GM18502 (cell line): ENCODE measurements at regions not wholly inside any gene's neighbourhood (a gene's known extent, or its start where the extent isn't known, plus 50 kb on each side); places are given as distances from the start of the nearest gene placed in this dataset.
A peak's percentile ranks its signal among the peaks of the same experiment; 100 is the strongest.

Experiments used
- ATAC-seq: cut with Tn5 transposase; IDR thresholded peaks from one replicate; pipeline ENCODE4 v1.9.1; 2021; ENCODE audit warnings: mild to moderate bottlenecking; ENCODE audit not compliant: unreplicated experiment, poor library complexity

DNA sequence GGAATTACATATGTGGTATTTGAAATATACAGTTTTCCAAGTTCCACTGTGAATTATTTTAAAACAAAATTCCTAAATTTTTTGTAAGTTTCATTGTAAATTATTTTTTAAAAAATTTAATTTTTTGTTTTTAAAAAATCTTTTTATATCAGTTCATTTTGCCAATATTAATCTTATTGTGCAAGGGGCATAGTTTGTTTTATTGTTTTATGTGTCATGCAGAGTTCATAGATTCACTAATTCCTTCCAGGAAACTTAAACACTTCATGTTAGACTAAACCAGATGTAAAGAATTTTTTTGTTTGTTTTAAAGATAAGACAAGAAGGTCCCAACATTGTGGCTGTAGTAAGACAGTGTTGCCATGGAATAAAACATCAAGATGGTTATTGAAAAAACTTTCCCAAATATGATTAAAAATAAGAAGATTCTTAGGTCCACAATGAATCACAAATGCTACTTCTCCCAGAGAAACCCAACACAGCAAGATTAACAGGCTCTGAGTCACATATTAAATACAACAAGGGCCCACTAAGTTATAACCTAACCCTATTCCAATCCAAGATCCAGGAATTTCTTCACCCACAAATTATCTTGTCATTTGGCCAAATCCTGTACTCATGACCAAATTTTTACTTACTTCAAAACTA lies 464.7 kb upstream of the IGFBP3 start:
- no peak for ATAC-seq

DNA sequence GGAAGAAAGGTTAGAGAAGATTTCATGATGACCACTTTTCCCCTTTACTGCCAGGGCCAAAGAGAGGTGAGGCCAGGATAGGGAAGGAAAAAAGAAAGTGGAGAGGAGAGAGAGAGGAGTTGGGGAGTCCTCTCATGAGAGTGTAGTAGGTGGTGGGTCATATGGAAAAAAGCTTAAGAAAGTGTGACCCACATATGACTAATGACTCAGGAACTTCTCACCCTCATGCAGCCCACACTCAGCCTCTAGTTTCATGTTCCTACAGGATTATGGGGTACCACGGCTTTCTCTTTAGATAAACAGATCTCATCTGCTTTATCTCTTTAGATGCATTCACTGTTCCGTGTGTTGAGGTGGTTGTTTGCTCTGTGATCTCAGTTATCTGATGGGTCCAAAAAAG lies 462.5 kb upstream of the IGFBP3 start:
- no peak for ATAC-seq

DNA sequence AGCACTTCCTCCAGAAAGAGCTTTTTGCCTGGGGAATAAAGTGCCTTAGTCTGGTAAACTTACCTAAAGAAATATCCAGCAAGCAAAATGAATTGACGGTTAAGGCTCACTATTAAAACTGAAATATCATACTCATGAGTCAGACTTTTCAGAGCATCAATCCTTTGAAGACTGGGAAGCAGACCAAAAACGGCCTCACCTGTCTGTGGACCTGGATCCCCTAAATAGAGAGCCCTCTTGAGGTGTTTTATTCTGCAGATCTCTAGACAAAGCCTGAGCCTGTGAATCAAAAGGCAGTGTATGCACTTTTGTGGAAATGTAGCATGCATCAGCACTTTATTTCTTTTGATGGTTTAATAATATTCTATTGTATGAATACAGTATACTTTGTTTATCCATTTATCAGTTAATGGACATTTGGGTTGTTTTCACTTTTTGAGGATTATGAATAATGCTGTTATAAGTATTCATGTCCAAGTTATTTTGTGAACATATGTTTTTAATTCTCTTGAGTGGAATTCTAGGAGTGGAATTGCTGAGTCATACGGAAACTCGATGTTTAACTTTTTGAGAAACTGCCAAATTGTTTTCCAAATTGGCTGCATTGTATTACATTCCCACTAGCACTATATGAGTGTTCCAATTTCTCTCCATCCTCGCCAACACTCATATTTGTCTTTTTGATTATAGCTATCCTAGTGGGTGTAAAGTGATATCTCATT lies 449.0 kb upstream of the IGFBP3 start:
- no peak for ATAC-seq

DNA sequence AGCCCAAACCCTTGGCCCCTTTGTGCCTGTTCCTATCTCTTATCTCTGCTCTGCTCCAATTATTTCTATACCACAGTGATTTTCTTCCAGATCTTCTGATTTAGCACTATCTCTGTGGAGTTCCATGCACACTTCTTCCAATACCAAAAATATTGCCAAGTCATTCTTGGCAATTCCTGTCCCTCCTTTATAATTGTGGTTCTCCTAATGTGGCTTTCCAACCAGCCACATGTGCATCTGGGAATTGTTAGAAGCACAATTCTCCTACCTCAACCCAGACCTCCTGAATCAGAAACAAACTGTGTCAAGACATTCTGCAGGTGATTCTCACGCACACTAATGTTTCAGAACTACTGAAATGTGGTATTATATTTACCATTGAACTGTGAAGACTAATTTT lies 447.8 kb upstream of the IGFBP3 start:
- ATAC-seq, result no peak

DNA sequence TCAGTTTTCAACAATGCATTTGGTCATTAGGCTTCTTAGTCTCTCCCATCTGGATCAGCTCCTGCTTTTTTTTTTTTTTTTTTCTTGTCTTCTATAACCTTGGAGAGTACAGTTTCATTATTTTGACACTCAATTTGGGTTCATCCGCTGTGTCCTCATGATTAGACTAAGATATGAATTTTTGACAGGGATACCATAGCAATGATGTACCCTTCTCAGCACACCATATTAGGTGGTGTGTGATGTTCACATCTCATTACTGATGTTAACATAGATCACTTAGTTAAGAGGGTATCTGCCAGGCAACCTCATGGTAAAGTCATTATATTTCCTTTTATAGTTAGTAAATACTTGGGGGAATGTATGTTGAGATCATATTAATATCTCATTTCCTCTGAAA lies 445.5 kb upstream of the IGFBP3 start:
- no peak for ATAC-seq

DNA sequence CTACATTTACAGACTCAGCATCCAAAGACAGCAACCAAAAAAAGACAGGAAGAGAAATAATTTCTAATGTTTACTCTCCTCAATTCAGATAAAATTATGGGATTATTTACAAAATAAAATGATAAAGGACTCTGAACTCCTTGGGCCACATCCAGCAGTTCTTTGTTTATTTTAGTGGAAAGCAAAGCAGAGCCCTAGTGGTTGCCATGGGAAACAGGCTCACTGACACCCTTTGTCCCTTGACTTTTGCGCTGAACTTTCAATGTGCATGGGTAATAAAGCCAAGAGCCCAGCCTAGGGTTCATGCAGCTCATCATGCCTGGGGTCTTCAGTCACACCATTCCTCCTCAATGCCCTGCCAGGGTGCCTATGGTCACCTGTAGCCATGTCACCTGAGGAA lies 442.6 kb upstream of the IGFBP3 start:
- ATAC-seq, result no peak

DNA sequence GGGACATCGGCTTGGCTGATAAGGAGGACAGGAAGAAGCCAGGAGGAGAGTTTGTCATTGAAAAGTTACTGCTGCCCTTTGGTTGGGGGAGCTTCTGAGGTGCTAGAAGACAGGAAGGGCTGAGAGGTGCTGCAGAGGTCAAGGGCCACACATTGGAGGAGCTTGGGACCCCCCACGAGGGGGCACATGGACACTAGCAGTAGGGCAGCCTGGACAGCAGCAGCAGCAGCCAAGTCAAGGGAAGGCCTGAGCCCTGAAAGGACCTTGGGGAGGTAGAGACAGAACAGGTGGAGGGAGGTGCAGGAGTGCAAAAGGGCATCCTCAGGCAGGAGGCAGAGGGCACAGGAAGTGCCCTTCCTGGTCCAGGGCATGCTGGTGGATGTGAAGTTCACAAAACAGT lies 439.7 kb upstream of the IGFBP3 start:
- ATAC-seq, result no peak

DNA sequence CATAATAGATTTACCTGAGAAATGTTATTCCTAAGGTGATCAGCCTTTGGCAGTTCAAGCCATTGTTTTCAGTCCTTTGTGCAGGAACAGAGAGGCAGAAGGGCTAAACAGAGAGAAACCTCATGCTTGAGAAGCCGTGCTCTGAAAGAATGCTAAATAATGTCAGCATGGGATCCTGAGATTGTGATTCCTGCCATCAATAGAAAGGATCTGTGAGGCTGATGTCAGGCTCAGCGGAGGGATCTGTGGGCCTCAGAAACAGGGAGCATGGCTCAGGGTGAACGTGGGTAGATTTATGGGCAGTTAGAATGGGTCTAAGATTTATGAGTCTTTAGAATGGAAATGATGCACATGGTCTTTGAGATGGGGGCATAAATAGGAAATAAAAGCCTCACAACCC lies 439.2 kb upstream of the IGFBP3 start:
- ATAC-seq, result no peak

DNA sequence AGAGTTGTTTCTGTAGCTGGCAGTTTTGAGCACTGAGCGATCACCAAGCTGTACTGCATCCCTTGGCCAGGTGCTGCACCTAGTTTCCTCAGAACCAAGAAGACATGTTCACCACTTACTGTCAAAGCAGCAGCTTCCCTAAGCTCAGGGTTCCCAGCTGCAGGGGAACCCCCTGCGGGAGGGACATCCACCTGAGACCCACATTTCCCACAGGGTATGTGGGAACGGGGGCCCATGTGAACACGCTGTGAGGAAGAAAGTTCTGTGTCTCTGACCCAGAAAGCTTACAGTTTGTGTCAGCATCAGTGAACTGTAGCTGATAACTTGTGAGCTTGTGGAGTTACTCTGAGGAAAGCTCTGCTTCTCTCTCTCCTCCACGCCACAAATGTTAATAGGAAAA lies 436.8 kb upstream of the IGFBP3 start:
- ATAC-seq, result no peak

DNA sequence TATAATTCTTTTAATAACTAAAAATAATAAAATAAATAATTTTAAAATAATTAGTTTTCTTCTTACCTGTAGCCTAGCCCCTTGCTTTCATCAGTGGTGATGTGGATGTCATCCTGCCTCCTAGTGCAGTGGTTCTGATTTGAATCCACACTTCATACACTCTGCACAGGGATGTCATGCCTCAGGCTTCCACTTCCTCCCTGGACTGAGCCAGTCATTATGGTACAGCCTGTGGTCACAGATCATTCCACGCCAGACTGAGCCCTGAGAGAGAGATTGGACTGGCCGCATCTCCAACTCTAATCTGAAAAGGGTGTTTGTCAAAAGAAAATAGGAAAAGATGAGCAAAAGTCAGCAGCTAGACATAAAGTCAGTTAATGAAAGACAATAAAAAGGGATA lies 436.2 kb upstream of the IGFBP3 start:
- ATAC-seq, result peak; percentile 71

DNA sequence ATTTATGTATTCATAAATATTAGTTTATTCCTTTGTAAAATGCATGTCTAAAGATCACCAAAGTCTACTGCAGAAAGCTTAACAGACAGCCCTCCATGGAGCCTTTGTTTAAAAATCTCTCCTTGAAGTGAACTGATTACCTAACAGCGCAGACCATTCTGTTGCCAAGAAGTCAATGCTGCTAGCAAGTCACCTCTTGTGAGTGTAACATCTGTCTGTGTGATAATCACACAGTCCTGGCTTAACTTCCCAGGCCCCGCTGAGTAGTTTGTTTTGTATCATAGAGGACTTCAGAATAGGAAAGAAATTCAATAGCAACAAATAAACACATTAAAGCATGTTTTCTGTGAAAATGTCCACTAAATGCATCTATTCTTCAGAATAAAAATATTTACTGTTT lies 435.3 kb upstream of the IGFBP3 start:
- ATAC-seq, result no peak

DNA sequence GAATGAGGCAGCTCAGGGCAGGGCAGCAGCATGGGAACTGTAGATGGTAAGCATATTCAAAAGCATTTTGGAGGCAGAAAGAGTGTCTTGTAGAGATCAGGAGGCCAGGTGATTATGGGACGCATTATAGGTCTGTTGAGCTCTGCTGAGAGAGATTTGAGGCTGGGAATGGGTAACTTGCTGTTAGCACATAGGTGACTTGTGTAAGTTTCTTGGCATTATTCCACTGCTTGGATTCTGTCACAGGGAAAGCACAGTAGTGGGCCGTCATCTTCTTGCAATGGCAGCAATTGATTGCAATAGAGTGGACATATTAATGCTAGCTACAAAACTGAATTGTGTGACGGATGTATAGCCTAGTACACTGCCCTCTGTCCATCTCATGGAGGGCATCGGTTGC lies 434.3 kb upstream of the IGFBP3 start:
- ATAC-seq, result no peak

DNA sequence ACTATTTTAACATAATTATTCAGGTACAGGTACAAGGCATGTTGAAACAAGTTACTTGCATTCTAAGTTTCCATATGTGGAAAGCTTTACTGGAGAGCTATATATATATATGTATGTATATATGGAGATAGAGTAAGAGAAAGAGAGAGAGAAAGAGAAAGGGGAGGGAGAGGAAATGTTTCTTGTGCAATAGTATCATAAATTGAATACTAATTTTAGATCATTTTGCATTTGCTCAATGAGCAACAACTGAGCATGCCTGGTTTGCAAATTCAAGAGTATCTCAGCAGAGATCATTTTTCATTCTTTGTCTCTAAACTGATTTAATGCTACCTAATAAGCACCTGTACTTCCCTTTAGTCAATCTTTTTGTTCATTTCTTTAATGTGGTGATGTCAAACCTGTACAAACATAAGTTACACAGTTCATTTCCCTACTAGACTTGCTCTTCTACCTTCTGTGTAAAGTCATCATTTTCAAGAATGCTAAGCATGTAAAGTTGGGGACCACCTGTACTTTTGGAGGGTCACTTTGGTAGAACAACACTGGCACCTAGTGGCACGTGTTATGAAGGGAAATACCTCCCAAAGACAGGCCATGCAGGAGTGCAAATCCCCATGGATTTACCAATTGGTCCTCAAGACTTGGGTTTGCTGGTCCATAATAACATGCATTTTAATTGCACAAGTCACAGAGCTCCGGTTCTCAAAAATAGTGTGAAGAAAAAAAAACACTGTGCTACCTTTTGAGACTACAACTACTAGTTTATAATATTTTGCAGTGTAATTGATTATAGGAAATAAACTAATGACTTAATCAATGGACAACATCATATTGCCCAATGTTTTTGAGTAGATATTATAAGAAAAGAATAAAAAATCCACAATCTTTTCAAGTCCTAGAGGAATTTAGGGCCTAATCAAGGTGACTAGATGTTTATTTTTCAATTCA lies 431.2 kb upstream of the IGFBP3 start:
- no peak for ATAC-seq

DNA sequence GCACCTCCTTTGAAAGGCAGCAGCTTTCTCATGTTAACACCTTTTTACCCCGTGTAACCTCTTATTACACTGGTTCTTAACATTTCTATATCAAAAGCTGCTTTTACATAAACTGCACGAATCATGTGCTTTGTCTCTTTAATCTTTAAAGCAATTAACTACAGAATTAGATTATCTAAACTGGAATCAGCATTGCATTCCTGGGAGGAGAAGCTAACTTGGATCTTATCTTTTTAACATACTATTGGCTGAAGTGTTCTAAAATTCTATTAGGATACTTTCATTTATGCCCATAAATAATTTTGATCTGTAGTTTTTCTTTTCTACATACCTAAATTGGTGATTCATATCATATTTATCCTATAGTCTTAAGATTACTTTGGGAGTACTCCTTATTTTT lies 428.4 kb upstream of the IGFBP3 start:
- no peak for ATAC-seq

DNA sequence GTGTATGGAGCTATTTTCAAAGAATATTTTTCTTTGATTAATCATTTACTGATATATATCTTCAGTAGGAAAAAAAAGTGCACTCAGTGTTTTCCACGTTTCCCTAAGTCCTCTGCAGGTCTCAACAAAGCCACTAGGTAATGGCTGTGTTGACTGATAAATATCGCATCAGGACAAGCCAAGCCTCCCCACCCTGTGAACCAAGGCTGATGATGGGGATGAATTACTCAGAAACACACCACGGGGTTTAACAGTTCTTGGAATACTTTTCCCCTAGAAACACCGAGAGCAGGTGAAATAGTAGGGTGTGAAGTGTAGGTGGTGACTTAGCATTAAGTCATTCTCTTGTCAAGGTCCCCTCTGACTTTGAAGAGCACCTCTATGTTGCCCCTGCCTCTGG lies 423.5 kb upstream of the IGFBP3 start:
- ATAC-seq, result no peak

DNA sequence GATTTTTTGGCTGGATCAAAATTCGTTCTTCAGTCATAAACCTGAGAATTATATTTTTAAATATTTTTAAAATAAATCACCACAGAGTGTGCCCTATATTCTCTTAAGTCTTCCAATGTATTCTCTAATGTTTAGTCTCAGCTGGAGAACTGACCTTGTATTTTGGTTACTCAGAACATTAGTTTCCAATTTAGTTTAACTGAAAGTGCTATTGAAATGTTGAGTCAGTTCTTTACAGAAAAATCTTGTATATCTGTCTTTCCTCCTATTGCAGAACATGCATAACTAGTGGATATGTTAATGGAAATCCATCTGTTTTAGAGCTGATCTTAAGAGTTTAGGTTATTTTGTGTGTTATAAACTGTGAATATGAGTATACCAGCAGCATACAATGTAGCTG lies 422.7 kb upstream of the IGFBP3 start:
- no peak for ATAC-seq

DNA sequence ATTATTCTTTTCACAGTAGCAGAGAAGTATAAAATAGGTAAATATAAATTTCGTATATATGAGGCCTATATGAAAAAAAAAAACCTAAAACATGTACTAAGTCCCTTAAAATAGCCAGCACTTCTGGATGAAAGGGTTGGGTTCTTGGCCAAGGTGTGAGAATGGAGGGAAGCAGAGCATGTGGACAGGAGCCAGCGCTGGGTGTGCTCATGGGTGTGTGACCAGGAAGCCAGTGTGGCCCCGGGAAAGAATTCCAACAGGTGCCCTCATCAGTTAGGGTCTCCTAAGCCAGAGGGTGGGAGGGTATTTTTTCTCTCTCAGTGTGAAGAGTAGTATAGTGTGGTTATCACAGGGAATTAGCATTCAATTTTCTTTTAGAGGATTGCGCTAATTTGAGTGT lies 401.9 kb upstream of the IGFBP3 start:
- ATAC-seq, result no peak

DNA sequence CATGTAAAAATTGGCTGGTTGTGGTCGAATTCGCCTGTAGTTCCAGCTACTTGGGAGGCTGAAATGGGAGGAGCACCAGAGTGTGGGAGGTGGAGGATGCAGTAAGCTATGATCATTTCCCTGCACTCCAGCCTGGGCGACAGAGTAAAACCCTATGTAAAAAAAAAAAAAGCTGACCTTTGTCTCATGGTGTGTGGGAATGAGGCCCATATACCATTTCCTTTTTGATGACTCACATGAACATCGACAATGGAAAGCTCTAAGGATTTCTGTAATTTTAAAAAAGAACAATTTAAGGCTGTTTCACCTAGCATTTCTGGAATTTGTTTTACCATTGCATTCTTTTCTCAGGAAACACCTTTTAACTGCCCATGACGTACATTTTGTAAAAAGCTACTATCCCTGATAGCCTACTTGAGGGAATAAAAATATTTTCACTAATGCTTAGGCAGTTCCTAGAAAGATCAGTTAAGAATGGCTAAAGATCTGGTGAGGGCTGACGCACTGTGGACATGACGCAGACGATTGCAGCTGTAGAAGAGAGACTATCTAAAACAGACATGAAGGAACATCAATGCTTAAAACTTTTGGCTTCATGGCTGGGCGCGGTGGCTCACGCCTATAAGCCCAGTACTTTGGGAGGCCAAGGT lies 400.6 kb upstream of the IGFBP3 start:
- no peak for ATAC-seq

DNA sequence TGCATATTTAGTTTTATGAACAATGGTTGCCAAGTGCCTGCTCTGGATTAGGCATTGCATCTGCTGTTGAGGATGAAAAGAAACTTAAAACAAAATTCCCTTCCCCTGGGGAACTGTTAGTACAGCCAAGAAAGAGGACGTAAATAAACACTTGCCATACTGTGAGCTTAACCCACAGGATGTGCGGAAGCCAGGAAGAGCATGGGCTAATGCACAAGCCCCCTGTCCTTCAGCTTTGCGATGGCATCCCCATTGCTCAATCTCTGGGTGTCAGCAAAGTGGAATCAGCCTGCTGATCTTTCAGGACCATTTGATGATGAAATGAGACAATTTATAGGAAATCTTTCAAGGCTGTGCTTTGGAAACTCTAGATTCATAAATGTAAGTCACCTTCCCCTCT lies 399.9 kb upstream of the IGFBP3 start:
- ATAC-seq, result no peak

DNA sequence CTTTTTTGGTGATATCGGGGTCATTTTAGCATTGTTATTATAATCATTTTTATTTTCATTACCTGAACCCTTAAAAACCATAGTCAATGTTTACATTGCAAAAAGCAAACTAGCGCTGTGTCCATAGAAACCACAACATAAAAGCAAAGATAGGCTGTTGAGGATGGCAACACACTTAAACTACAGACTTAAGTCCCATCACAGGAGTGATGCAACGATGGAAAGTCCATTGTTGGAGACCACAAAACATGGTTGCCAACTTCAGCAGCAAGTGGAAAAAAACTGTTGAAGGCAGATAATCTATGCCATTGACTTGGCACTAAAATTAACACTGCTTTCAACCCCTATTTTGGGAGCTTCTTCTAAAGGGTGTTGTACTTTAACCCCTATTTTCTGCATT lies 398.8 kb upstream of the IGFBP3 start:
- ATAC-seq, result no peak

DNA sequence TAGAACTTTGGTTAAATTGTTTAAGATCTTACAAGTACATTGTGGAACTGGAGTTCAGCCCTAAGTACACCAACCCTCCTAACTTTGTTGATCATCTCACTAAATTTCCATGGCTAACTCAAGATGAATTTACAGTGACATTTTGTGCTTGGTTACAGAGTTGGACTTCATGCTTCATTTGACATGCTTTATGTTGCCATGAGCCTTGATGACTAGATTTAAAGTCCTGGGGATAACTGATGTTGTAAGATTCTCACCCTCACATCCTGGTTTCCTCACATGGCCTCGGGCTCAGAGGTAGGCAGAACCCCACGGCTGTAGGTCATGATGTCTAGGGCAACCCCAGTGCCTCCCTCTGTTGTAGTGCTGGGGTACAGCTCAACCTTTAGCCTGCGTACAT lies 397.2 kb upstream of the IGFBP3 start:
- ATAC-seq, result no peak
